Right cardiac atrium (tissue), 5 donors: ENCODE measurements at regions not wholly inside any gene's neighbourhood (a gene's known extent, or its start where the extent isn't known, plus 50 kb on each side); places are given as distances from the start of the nearest gene placed in this dataset.

Source experiments
- ATAC-seq, 2 donors: fragments of 200-7000 bp; cut with Tn5 transposase; one replicate each; pipeline versions ENCODE4 v1.8.0 to v1.9.1; 2020; ENCODE audit warnings: moderate library complexity in 2 of 2, mild to moderate bottlenecking in 1 of 2
- DNase-seq, 3 donors: peaks; one replicate each; pipeline ENCODE4 v3.0.0-alpha.2; 2020
- H3K27ac ChIP-seq: one replicate; pipeline ENCODE4 v1.5.1; 2013; ENCODE audit warnings: mild to moderate bottlenecking, low read length, control low read depth, moderate library complexity
- H3K27me3 ChIP-seq: one replicate; pipeline ENCODE4 v1.6.1; 2013; ENCODE audit not compliant: control insufficient read depth, insufficient read depth
- H3K4me1 ChIP-seq: one replicate; pipeline ENCODE4 v1.6.1; 2013; ENCODE audit warnings: low read length; ENCODE audit not compliant: control insufficient read depth, insufficient read depth
- H3K4me3 ChIP-seq: one replicate; pipeline ENCODE4 v1.5.1; 2013; ENCODE audit warnings: low read length, control low read depth
- H3K9me3 ChIP-seq: one replicate; pipeline ENCODE4 v1.6.1; 2013; ENCODE audit warnings: low read length; ENCODE audit not compliant: control insufficient read depth
- WGBS: extraction: QIAGEN DNeasy Blood & Tissue Kit; methylation state at CpG from one replicate; pipeline ENCODE4 v1.1.7; 2013; 5-methylcytosine and 5-hydroxymethylcytosine counted together
- intact Hi-C, 4 donors: fragments of 100-400 bp; cut with DNase I; formaldehyde crosslinking; loops; one replicate each; pipeline versions ENCODE4 v1.11.0 to v1.14.0; 2022 to 2023
- donor health status: healthy with polysubstance abuse.
- donor health status: DM: no; HTN: yes; CAD: no.
- donor health status: DM: no; HTN: no; CAD: no.
- donor health status: DM: no; HTN: yes; CAD: no; lungs with severe emphysema.
- donor health status: DM: yes; HTN: yes; CAD: no.

DNA sequence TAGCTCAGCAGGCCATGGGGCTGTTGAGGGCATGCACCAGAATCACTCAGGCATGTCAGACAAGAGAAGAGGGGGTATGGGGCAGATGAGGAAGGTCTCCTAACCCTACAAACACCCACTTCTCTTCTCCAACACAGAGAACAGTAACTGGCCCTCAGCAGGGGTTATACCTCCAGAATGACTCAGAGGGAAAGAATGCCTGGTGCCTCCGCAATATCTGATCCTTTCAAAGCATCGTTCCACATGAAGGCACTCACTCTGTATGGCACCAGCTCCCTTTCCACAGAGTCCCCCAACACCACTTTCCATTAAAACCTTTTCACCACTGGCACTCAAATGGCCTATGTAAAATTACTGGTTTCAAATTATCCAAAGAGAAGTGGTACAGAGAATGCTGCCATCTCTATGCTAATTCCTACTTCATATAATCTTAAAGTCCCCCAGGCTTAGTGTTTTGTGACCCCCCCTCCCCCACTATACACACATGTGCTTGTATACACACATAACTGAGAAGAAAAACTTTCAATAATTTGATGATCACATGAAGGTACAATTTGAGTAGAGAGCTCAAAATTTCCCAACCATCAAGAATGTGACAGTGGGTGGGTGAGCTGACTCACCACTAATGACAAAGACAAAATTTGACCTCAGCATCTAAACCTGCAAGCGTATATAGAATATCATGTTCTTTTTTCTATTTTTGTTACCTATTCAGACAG, 91.5 kb downstream of the SIPA1L2 start:
- Histone ChIP-seq H3K4me1 (peaks cover 4% of the 10 kb centered on the region), H3K9me3 (no peaks in the 10 kb centered on the region), H3K4me3 (no peak overlapping the region), H3K27me3 (no peaks in the 10 kb centered on the region), H3K27ac (no peak overlapping the region)
- no peak for DNase-seq
- ATAC-seq, result no peak
- intact Hi-C loops, result no loop called here
- 66% methylated on average over 3 of the region's 3 CpGs for WGBS

DNA sequence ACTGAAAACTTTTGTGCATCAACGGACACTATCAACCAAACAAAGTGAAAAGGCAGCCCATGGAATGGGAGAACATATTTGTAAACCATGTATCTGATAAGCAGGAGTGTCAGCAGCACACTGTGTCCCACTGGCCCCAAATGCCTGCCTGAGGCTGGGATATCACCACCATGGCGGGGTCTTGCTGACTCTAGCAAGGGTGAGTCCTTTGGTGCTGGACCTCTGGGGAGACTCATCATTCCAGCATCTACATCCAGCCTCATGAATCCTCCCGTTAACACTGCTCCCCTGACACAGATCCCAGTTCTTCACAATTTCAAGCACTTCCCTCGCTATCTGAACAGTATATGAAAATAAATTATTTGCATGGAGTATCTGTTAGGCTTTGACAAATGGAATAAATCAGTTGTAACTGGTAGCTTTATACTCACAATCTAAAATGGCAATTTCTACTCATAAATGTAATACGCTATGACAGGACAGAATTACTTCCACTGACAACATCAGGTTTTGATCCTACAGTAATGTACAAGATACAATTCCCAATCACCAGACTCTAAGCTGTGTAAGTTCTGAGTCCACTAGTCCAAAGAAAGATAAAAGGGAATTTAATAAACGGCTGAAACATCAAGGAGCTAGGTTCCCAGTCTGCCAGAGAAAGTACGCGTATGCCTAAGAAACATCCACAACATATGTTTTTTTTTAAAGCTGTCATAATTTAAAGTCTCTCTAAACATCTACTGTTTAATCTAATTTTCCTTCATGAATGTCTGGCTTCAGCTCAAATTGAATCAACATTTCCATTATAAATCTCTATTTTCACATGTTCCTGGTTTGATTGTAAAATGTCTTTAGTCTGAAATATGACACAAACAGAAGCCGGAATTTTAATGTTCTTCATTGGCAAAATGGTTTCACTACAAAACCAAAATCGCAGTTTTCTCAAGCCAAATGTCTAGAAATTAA, 95.1 kb downstream of the SIPA1L2 start:
- no peak overlapping the region for H3K4me3 ChIP-seq
- ATAC-seq (peak; percentile 57), DNase-seq (peak in 1 of 3 donors; percentile 49)
- no peaks in the 10 kb centered on the region for H3K27me3 ChIP-seq
- no peaks in the 10 kb centered on the region for H3K9me3 ChIP-seq
- peaks cover 4% of the 10 kb centered on the region for H3K4me1 ChIP-seq
- 69% methylated on average over 10 of the region's 10 CpGs for WGBS
- intact Hi-C loops, result no loop called here
- peak overlapping the region; percentile 8 for H3K27ac ChIP-seq

DNA sequence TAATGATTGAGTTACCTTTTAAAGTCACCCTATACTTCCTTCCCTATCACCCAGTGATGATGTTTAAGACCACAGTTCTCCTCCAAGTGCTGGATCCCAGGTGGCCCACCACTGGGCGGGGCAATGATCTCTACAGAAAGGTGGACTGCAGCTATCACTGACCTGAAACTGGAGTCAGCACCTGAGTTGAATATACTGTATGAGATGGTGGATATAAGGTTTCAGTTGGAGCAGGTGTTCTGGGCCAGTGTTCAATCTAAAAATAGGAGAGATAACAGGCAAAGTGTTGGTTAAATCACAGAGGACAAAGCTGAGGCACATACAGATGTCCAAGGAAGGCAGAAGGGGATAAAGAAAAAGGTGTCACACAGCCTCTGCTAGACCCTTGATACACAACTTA, 96.6 kb downstream of the SIPA1L2 start:
- no peak overlapping the region for H3K4me3 ChIP-seq
- ATAC-seq (no peak), DNase-seq (no peak)
- H3K9me3 ChIP-seq, result no peaks in the 10 kb centered on the region
- H3K27ac ChIP-seq, result no peak overlapping the region
- intact Hi-C loops, result no loop called here
- WGBS, result 100% methylated on average over 1 of the region's 1 CpG
- no peaks in the 10 kb centered on the region for H3K27me3 ChIP-seq
- peaks cover 4% of the 10 kb centered on the region for H3K4me1 ChIP-seq

DNA sequence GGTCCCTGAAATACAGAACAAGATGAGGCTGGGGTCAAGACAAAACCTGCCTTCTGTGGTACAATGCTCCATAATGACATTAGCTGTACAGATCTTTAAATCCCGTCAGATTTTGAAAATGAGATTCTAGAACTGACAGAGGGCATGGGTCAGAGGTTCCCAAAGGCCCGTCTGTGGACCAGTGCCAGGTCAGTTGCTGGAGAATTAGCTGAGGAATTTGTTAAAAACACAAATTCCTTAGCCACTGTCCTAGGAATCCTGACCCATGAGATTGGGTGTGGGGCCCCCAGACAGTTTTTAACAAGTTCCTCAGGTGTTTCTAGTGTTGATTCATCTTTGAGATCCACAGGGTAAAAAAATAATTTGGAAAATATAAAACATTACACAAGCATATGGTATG, 97.0 kb downstream of the SIPA1L2 start:
- DNase-seq (no peak), ATAC-seq (no peak)
- Histone ChIP-seq H3K27me3 (no peaks in the 10 kb centered on the region), H3K9me3 (no peaks in the 10 kb centered on the region), H3K4me1 (no peaks in the 10 kb centered on the region), H3K27ac (no peak overlapping the region), H3K4me3 (no peak overlapping the region)
- intact Hi-C loops, result no loop called here
- WGBS, result 79% methylated on average over 2 of the region's 2 CpGs

DNA sequence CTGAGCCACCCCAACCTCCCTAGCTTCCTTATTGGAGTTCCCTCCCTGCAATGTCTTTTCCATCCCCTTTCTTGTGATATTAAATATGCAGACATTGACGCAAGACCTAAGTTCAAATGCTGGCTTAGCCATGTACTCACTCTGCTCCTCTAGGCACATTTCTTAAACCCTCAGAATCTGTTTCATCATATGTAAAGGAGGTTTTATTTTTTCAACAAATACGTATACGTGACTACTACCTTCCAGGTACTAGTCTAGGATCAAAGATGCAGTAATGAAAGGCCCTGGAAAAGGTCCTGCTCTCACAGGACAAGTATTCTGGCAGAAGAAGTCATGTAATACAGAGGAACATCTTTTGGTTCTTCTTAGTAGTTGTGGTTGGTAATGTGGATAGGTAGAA, 98.6 kb downstream of the SIPA1L2 start:
- Histone ChIP-seq H3K4me1 (no peaks in the 10 kb centered on the region), H3K27ac (no peak overlapping the region), H3K9me3 (no peaks in the 10 kb centered on the region), H3K27me3 (no peaks in the 10 kb centered on the region), H3K4me3 (no peak overlapping the region)
- intact Hi-C loops, result no loop called here
- ATAC-seq, result no peak
- DNase-seq, result no peak
- WGBS, result 95% methylated on average over 3 of the region's 3 CpGs

DNA sequence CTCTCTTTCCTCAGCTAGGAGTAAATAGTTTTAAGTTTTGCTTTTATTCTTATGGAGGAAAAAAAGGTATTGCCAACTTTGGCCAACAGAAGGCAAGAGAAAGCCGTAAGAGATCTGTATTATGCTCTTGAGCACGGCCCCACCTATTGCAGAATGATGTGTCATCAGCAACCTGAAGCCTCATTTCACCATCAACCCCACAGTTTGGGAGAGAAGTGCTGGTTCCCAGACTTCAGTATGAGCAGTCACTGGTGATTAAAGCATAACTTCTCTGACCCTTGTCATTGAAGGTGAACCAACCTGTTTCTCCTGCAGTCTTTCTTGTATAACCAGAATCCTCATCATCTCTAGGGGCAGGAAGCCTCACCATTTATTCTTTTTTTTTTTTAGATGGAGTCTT, 100.2 kb downstream of the SIPA1L2 start:
- ATAC-seq (no peak), DNase-seq (no peak)
- no peak overlapping the region for H3K4me3 ChIP-seq
- no peaks in the 10 kb centered on the region for H3K4me1 ChIP-seq
- WGBS, result 90% methylated on average over 2 of the region's 2 CpGs
- H3K27me3 ChIP-seq, result no peaks in the 10 kb centered on the region
- no peaks in the 10 kb centered on the region for H3K9me3 ChIP-seq
- no peak overlapping the region for H3K27ac ChIP-seq
- intact Hi-C loops, result no loop called here

DNA sequence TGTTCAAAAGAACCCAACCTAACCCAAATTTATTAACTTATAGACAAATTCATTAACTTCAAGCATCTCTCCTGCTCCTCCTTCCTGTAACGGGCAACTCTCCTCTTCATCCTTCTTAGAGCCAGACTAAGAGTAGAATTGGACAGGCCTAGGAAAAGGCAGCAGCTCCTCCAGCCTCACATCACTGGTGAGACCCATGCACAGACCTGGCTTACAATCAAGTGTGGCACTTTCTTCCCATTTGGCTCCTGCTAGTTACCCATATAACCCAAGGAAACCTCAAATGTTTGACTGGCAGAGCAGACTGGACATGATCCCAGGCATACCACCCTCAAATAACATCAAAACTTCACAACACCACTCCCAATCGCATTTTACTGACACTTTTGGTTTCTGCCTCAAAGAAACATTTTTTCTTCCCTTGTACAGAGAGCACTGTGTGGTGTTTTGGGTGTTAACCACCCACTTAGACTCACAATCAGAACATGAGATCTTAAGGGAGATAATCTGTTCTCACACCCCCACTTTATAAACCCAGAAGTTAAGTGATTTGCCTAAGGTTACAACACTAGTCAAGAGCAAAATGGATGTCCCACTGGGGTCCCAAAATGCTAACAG, 101.4 kb downstream of the SIPA1L2 start:
- intact Hi-C loops, result no loop called here
- Histone ChIP-seq H3K9me3 (no peaks in the 10 kb centered on the region), H3K27ac (no peak overlapping the region), H3K4me1 (no peaks in the 10 kb centered on the region), H3K27me3 (no peaks in the 10 kb centered on the region), H3K4me3 (no peak overlapping the region)
- DNase-seq (no peak), ATAC-seq (peak in 1 of 2 donors; percentile 16)
- WGBS, result 69% methylated on average over 2 of the region's 2 CpGs

DNA sequence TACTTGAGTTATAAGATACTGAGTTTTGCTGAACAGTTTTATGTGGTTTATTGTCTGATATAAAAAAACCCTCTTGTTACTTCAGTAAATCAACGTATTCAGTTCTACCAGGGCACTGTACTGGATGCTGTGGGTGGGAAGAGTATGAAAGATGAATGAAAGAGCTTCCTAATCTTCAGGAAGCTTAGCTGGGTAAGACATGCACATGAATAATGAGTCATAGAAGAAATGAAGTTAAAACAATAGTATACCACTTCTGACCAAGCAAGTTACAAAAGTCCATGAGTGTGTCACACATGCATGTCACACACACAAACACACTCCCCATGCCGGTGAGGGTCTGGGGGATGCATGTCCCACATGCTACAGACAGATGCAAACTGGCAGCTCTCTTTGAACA, 105.9 kb downstream of the SIPA1L2 start:
- ATAC-seq, result no peak
- DNase-seq, result no peak
- no peak overlapping the region for H3K27ac ChIP-seq
- H3K27me3 ChIP-seq, result no peaks in the 10 kb centered on the region
- intact Hi-C loops, result no loop called here
- H3K4me1 ChIP-seq, result peaks cover 3% of the 10 kb centered on the region
- no peak overlapping the region for H3K4me3 ChIP-seq
- 64% methylated on average over 2 of the region's 2 CpGs for WGBS
- H3K9me3 ChIP-seq, result no peaks in the 10 kb centered on the region

DNA sequence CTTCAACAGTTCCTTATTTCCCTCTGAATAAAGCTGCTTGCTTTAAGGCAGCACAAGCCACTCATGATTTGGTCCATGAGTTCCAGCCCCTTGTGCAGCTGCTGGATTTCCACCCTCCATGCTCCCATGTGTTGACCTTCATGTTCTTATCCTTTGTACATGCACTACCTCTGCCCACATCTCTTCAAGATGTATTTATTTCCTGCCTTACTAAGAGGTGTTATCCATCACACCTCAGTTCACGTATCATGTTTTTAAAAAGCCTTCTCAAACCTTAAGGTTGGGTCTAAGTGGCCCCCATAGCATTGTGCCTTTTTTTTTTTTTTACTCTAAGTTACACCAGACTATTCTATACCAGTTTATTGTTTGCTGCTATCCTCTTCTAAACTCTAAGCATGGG, 107.7 kb downstream of the SIPA1L2 start:
- no peak for ATAC-seq
- no peaks in the 10 kb centered on the region for H3K27me3 ChIP-seq
- H3K4me3 ChIP-seq, result no peak overlapping the region
- no peak overlapping the region for H3K27ac ChIP-seq
- H3K4me1 ChIP-seq, result peaks cover 4% of the 10 kb centered on the region
- intact Hi-C loops, result no loop called here
- 84% methylated on average over 1 of the region's 1 CpG for WGBS
- DNase-seq, result no peak
- no peaks in the 10 kb centered on the region for H3K9me3 ChIP-seq

DNA sequence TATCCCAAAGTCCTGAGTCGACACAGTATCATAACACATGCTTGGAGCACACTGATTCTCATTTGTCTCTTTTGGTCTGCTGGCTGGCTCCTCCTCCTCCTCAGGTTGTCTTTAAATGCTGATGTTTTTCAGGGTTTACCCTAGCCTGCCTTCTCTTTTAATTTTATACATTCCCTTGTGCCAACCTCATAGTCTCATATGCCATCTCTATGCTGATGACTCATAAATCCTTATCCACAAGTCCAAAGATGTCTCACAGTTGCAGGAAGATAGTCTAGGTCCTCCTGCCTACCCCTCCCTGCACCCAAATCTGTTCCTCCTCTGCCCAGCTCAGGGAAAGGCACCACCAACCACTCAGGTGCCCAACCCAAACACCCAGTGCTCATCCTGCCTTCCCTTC, 108.3 kb downstream of the SIPA1L2 start:
- DNase-seq, result no peak
- no peak overlapping the region for H3K27ac ChIP-seq
- no peak overlapping the region for H3K4me3 ChIP-seq
- no peaks in the 10 kb centered on the region for H3K9me3 ChIP-seq
- no peaks in the 10 kb centered on the region for H3K27me3 ChIP-seq
- intact Hi-C loops, result no loop called here
- ATAC-seq, result no peak
- H3K4me1 ChIP-seq, result peaks cover 4% of the 10 kb centered on the region
- WGBS, result 85% methylated on average over 1 of the region's 1 CpG

DNA sequence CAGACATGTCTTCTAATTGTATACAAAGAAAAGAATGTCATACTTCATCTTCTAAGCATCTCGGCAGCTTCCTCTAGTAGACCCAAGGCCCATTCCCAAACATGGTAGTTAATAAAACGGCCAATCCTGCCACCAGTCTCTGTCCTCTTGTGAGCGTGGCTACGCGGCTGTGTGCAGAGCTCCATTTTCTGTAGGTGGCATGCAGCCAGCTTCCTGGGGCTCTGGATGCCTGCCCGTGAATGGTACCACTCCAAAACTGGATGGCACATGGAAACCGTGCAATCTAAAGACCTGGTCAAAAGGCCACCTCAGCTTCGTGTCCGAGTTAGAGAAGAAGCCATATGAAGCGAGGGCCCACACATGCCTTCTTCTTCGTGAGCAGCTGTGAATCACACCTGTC, 110.7 kb downstream of the SIPA1L2 start:
- no peaks in the 10 kb centered on the region for H3K9me3 ChIP-seq
- WGBS, result 69% methylated on average over 11 of the region's 11 CpGs
- peaks cover 4% of the 10 kb centered on the region for H3K4me1 ChIP-seq
- DNase-seq (peak in 2 of 3 donors; percentile 73 to 75), ATAC-seq (peak; percentile 44 to 60)
- peak overlapping the region; percentile 67 for H3K27ac ChIP-seq
- no peaks in the 10 kb centered on the region for H3K27me3 ChIP-seq
- intact Hi-C loops, result no loop called here
- no peak overlapping the region for H3K4me3 ChIP-seq
